Tibial nerve (tissue), 4 donors: ENCODE measurements at regions not wholly inside any gene's neighbourhood (a gene's known extent, or its start where the extent isn't known, plus 50 kb on each side); places are given as distances from the start of the nearest gene placed in this dataset.

ENCODE experiments used
- DNase-seq, 2 donors: peaks; one replicate each; pipeline ENCODE4 v3.0.0-alpha.2; 2019; ENCODE audit warnings: low spot score in 2 of 2
- H3K27ac ChIP-seq, 4 donors: fragments of 200-600 bp; sonication (generic) in 3 of 4; one replicate each; pipeline ENCODE4 v1.5.1; 2017 to 2019; ENCODE audit warnings: mild to moderate bottlenecking in 1 of 4
- H3K27me3 ChIP-seq, 2 donors: fragments of 200-600 bp; sonication (generic) in 1 of 2; one replicate each; pipeline versions ENCODE4 v1.5.1 to v1.6.0; 2017 to 2019
- H3K36me3 ChIP-seq, 3 donors: fragments of 200-600 bp; sonication (generic); one replicate each; pipeline ENCODE4 v1.5.1; 2018 to 2019
- H3K4me1 ChIP-seq, 4 donors: fragments of 200-600 bp; sonication (generic) in 3 of 4; one replicate each; pipeline ENCODE4 v1.5.1; 2017 to 2019
- H3K4me3 ChIP-seq, 4 donors: fragments of 200-600 bp; sonication (generic) in 3 of 4; one replicate each; pipeline ENCODE4 v1.5.1; 2017 to 2019; ENCODE audit warnings: mild to moderate bottlenecking in 1 of 4, moderate library complexity in 1 of 4
- H3K9me3 ChIP-seq, 4 donors: fragments of 200-600 bp; sonication (generic) in 3 of 4; one replicate each; pipeline ENCODE4 v1.5.1; 2017 to 2019
- CTCF ChIP-seq, 5 experiments: fragments of 200-600 bp in 3 of 5; fragments of 450-650 bp in 2 of 5; sonication (generic) in 3 of 5; IDR thresholded peaks; one replicate each; pipeline ENCODE4 v1.5.1; 2016 to 2019; ENCODE audit warnings: antibody characterized with exemption in 5 of 5, mild to moderate bottlenecking in 3 of 5, moderate library complexity in 2 of 5
- EP300 ChIP-seq, 2 donors: sonication (generic); formaldehyde crosslinking; IDR thresholded peaks; one replicate each; pipeline ENCODE4 v1.6.1; 2017; ENCODE audit warnings: antibody characterized with exemption in 2 of 2, mild to moderate bottlenecking in 1 of 2
- POLR2A ChIP-seq, 2 donors: fragments of 450-650 bp; IDR thresholded peaks; one replicate each; pipeline ENCODE4 v1.6.1; 2017; ENCODE audit warnings: antibody characterized with exemption in 2 of 2, mild to moderate bottlenecking in 2 of 2, moderate library complexity in 2 of 2
- WGBS, 2 donors: methylation state at CpG; one replicate each; pipeline ENCODE4 v1.1.5; 2018; 5-methylcytosine and 5-hydroxymethylcytosine counted together

GRCh38 chr3:102083473-102083872, 234.2 kb downstream of the NFKBIZ start:
- no peak for DNase-seq
- TF ChIP-seq POLR2A (IDR thresholded peaks at IDR 0.05): no peak
- TF ChIP-seq EP300 (IDR thresholded peaks at IDR 0.05): no peak
- TF ChIP-seq CTCF (IDR thresholded peaks at IDR 0.05): no peak
- no peak overlapping the region for H3K4me3 ChIP-seq
- WGBS, 2 donors: 93 to 94% methylated on average over 2 of the region's 2 CpGs
- peaks cover 0 to 11% (median 2%) of the 10 kb centered on the region in 4 donors for H3K4me1 ChIP-seq
- no peaks in the 10 kb centered on the region for H3K9me3 ChIP-seq
- no peak overlapping the region for H3K27ac ChIP-seq
- no peaks in the 10 kb centered on the region for H3K36me3 ChIP-seq
- H3K27me3 ChIP-seq: no peaks in the 10 kb centered on the region

GRCh38 chr3:102084006-102084405, 234.7 kb downstream of the NFKBIZ start:
- WGBS, 2 donors: 46 to 68% methylated on average over 3 of the region's 3 CpGs
- H3K27ac ChIP-seq: no peak overlapping the region
- DNase-seq: no peak

GRCh38 chr3:102084704-102085103, 235.4 kb downstream of the NFKBIZ start:
- Histone ChIP-seq H3K27me3 (no peaks in the 10 kb centered on the region), H3K27ac (no peak overlapping the region), H3K4me3 (no peak overlapping the region), H3K4me1 (peaks cover 0 to 3% (median under 1%) of the 10 kb centered on the region in 4 donors), H3K36me3 (no peaks in the 10 kb centered on the region), H3K9me3 (no peaks in the 10 kb centered on the region)
- TF ChIP-seq POLR2A (IDR thresholded peaks at IDR 0.05): no peak
- no peak for TF ChIP-seq CTCF (IDR thresholded peaks at IDR 0.05)
- no peak for TF ChIP-seq EP300 (IDR thresholded peaks at IDR 0.05)
- WGBS, 2 donors: 77 to 82% methylated on average over 3 of the region's 3 CpGs
- no peak for DNase-seq

More at GRCh38 chr3:102084006-102084405, 234.7 kb downstream of the NFKBIZ start:
- H3K9me3 ChIP-seq: no peaks in the 10 kb centered on the region
- no peak overlapping the region for H3K4me3 ChIP-seq
- no peak for TF ChIP-seq CTCF (IDR thresholded peaks at IDR 0.05)
- TF ChIP-seq POLR2A (IDR thresholded peaks at IDR 0.05): no peak
- no peak for TF ChIP-seq EP300 (IDR thresholded peaks at IDR 0.05)
- H3K4me1 ChIP-seq: peaks cover 0 to 8% (median 2%) of the 10 kb centered on the region in 4 donors
- no peaks in the 10 kb centered on the region for H3K36me3 ChIP-seq
- no peaks in the 10 kb centered on the region for H3K27me3 ChIP-seq

- TF ChIP-seq EP300 (IDR thresholded peaks at IDR 0.05) (no peak), CTCF (IDR thresholded peaks at IDR 0.05) (no peak), POLR2A (IDR thresholded peaks at IDR 0.05) (no peak)
- Histone ChIP-seq H3K36me3 (no peaks in the 10 kb centered on the region), H3K27me3 (no peaks in the 10 kb centered on the region)
Observed at GRCh38 chr3:102085431-102086176, 236.3 kb downstream of the NFKBIZ start.

GRCh38 chr3:102087236-102087635, 237.9 kb downstream of the NFKBIZ start:
- H3K27ac ChIP-seq: no peak overlapping the region
- DNase-seq: no peak
- H3K4me1 ChIP-seq: peaks cover 0 to 3% (median 0%) of the 10 kb centered on the region in 4 donors
- TF ChIP-seq POLR2A (IDR thresholded peaks at IDR 0.05) (no peak), CTCF (IDR thresholded peaks at IDR 0.05) (no peak), EP300 (IDR thresholded peaks at IDR 0.05) (no peak)
- 78 to 84% methylated on average over 4 of the region's 4 CpGs for WGBS, 2 donors
- H3K9me3 ChIP-seq: no peaks in the 10 kb centered on the region
- no peak overlapping the region for H3K4me3 ChIP-seq
- no peaks in the 10 kb centered on the region for H3K27me3 ChIP-seq
- no peaks in the 10 kb centered on the region for H3K36me3 ChIP-seq

More at GRCh38 chr3:102085431-102086176, 236.3 kb downstream of the NFKBIZ start:
- no peak for DNase-seq
- no peak overlapping the region for H3K27ac ChIP-seq
- 59 to 65% methylated on average over 3 of the region's 3 CpGs for WGBS, 2 donors
- no peaks in the 10 kb centered on the region for H3K9me3 ChIP-seq
- H3K4me1 ChIP-seq: peaks cover 0 to 3% (median 0%) of the 10 kb centered on the region in 4 donors
- no peak overlapping the region for H3K4me3 ChIP-seq
